ENCODE measurements at regions not wholly inside any gene's neighbourhood (a gene's known extent, or its start where the extent isn't known, plus 50 kb on each side); places are given as distances from the start of the nearest gene placed in this dataset.

GRCh38 chr1:2896824-2897223 is 95.3 kb upstream of the TTC34 start:
- no peak for TF ChIP-seq CTCF (IDR thresholded peaks at IDR 0.05; ENCODE audit: insufficient read depth, low read length, poor library complexity, severe bottlenecking)
- Histone ChIP-seq H3K36me3 (ENCODE audit: control insufficient read depth, insufficient read depth, low read length) (no peaks in the 10 kb centered on the region), H3K4me3 (ENCODE audit: low read depth, low read length) (no peak overlapping the region), H3K27me3 (ENCODE audit: control insufficient read depth, insufficient read depth, low read length) (no peaks in the 10 kb centered on the region)
- DNase-seq (ENCODE audit: low read depth): no peak

- DNase-seq (ENCODE audit: low read depth): no peak
- H3K4me3 ChIP-seq (ENCODE audit: low read depth, low read length): no peak overlapping the region
- TF ChIP-seq CTCF (IDR thresholded peaks at IDR 0.05; ENCODE audit: insufficient read depth, low read length, poor library complexity, severe bottlenecking): no peak
- no peaks in the 10 kb centered on the region for H3K36me3 ChIP-seq (ENCODE audit: control insufficient read depth, insufficient read depth, low read length)
- H3K27me3 ChIP-seq (ENCODE audit: control insufficient read depth, insufficient read depth, low read length): no peaks in the 10 kb centered on the region
These were observed 101.7 kb upstream of the TTC34 start for GRCh38 chr1:2903226-2903625.

- no peak for TF ChIP-seq CTCF (IDR thresholded peaks at IDR 0.05; ENCODE audit: insufficient read depth, low read length, poor library complexity, severe bottlenecking)
These were observed 102.7 kb upstream of the TTC34 start for GRCh38 chr1:2904191-2904590.

GRCh38 chr1:2905356-2905755 is 103.9 kb upstream of the TTC34 start:
- no peak for DNase-seq (ENCODE audit: low read depth)
- Histone ChIP-seq H3K36me3 (ENCODE audit: control insufficient read depth, insufficient read depth, low read length) (no peaks in the 10 kb centered on the region), H3K4me3 (ENCODE audit: low read depth, low read length) (no peak overlapping the region), H3K27me3 (ENCODE audit: control insufficient read depth, insufficient read depth, low read length) (no peaks in the 10 kb centered on the region)
- no peak for TF ChIP-seq CTCF (IDR thresholded peaks at IDR 0.05; ENCODE audit: insufficient read depth, low read length, poor library complexity, severe bottlenecking)

More at GRCh38 chr1:2904191-2904590, 102.7 kb upstream of the TTC34 start:
- DNase-seq (ENCODE audit: low read depth): no peak
- no peak overlapping the region for H3K4me3 ChIP-seq (ENCODE audit: low read depth, low read length)
- no peaks in the 10 kb centered on the region for H3K27me3 ChIP-seq (ENCODE audit: control insufficient read depth, insufficient read depth, low read length)
- no peaks in the 10 kb centered on the region for H3K36me3 ChIP-seq (ENCODE audit: control insufficient read depth, insufficient read depth, low read length)

- Histone ChIP-seq H3K27me3 (ENCODE audit: control insufficient read depth, insufficient read depth, low read length) (no peaks in the 10 kb centered on the region), H3K36me3 (ENCODE audit: control insufficient read depth, insufficient read depth, low read length) (no peaks in the 10 kb centered on the region), H3K4me3 (ENCODE audit: low read depth, low read length) (no peak overlapping the region)
- TF ChIP-seq CTCF (IDR thresholded peaks at IDR 0.05; ENCODE audit: insufficient read depth, low read length, poor library complexity, severe bottlenecking): no peak
- no peak for DNase-seq (ENCODE audit: low read depth)
These were observed 104.6 kb upstream of the TTC34 start for GRCh38 chr1:2906085-2906484.

- no peak for DNase-seq (ENCODE audit: low read depth)
- Histone ChIP-seq H3K36me3 (ENCODE audit: control insufficient read depth, insufficient read depth, low read length) (no peaks in the 10 kb centered on the region), H3K27me3 (ENCODE audit: control insufficient read depth, insufficient read depth, low read length) (no peaks in the 10 kb centered on the region), H3K4me3 (ENCODE audit: low read depth, low read length) (no peak overlapping the region)
- TF ChIP-seq CTCF (IDR thresholded peaks at IDR 0.05; ENCODE audit: insufficient read depth, low read length, poor library complexity, severe bottlenecking): no peak
These were observed 105.1 kb upstream of the TTC34 start for GRCh38 chr1:2906620-2907019.

Measured in kidney epithelial cell (primary cell).